ENCODE measurements at regions not wholly inside any gene's neighbourhood (a gene's known extent, or its start where the extent isn't known, plus 50 kb on each side); places are given as distances from the start of the nearest gene placed in this dataset.

GRCh38 chr6:82076916-82077315, 170.6 kb downstream of the IBTK start:
- no peak for DNase-seq
- no peak overlapping the region for H3K4me3 ChIP-seq (ENCODE audit: low read length)
- ATAC-seq: no peak
- intact Hi-C loops (cut with micrococcal nuclease): no loop called here
- no peaks in the 10 kb centered on the region for H3K9me3 ChIP-seq (ENCODE audit: control insufficient read depth, insufficient read depth, low read length)
- no peak for TF ChIP-seq CTCF (IDR thresholded peaks at IDR 0.05)
- Mint-ChIP-seq H3K4me1 (no peaks in the 10 kb centered on the region), H3K36me3 (no peaks in the 10 kb centered on the region), H3K27me3 (ENCODE audit: low read depth in 2 of 2) (no peaks in the 10 kb centered on the region), H3K4me3 (no peak overlapping the region), H3K27ac (no peak overlapping the region), H3K9me3 (peaks cover 0 to 2% of the 10 kb centered on the region in 2 donors)
- H3K27me3 ChIP-seq (ENCODE audit: control insufficient read depth, insufficient read depth, low read length): no peaks in the 10 kb centered on the region
- H3K4me1 ChIP-seq (ENCODE audit: control insufficient read depth, insufficient read depth, low read length): no peaks in the 10 kb centered on the region
- no peak overlapping the region for H3K27ac ChIP-seq (ENCODE audit: low read length)
- H3K36me3 ChIP-seq (ENCODE audit: control insufficient read depth, insufficient read depth, low read length): no peaks in the 10 kb centered on the region
- WGBS (ENCODE audit: insufficient coverage): no CpG with 5 or more reads among the region's 1 CpG

- Mint-ChIP-seq H3K27ac (no peak overlapping the region), H3K4me3 (no peak overlapping the region), H3K36me3 (no peaks in the 10 kb centered on the region), H3K27me3 (ENCODE audit: low read depth in 2 of 2) (no peaks in the 10 kb centered on the region), H3K4me1 (no peaks in the 10 kb centered on the region), H3K9me3 (peaks cover 0 to under 1% of the 10 kb centered on the region in 2 donors)
- no peaks in the 10 kb centered on the region for H3K9me3 ChIP-seq (ENCODE audit: control insufficient read depth, insufficient read depth, low read length)
- H3K27me3 ChIP-seq (ENCODE audit: control insufficient read depth, insufficient read depth, low read length): no peaks in the 10 kb centered on the region
- no peak overlapping the region for H3K4me3 ChIP-seq (ENCODE audit: low read length)
- H3K27ac ChIP-seq (ENCODE audit: low read length): no peak overlapping the region
- TF ChIP-seq CTCF (IDR thresholded peaks at IDR 0.05): no peak
- DNase-seq (no peak), ATAC-seq (no peak)
- intact Hi-C loops (cut with micrococcal nuclease): no loop called here
- H3K4me1 ChIP-seq (ENCODE audit: control insufficient read depth, insufficient read depth, low read length): no peaks in the 10 kb centered on the region
- 80% methylated on average over 2 of the region's 2 CpGs for WGBS (ENCODE audit: insufficient coverage)
- no peaks in the 10 kb centered on the region for H3K36me3 ChIP-seq (ENCODE audit: control insufficient read depth, insufficient read depth, low read length)
Observed at GRCh38 chr6:82074556-82074955, 173.0 kb downstream of the IBTK start.

- no peaks in the 10 kb centered on the region for H3K27me3 Mint-ChIP-seq (ENCODE audit: low read depth in 2 of 2)
- DNase-seq: no peak
- intact Hi-C loops (cut with micrococcal nuclease): no loop called here
- H3K27ac Mint-ChIP-seq: no peak overlapping the region
- Histone ChIP-seq H3K4me3 (ENCODE audit: low read length) (no peak overlapping the region), H3K27ac (ENCODE audit: low read length) (no peak overlapping the region), H3K9me3 (ENCODE audit: control insufficient read depth, insufficient read depth, low read length) (no peaks in the 10 kb centered on the region), H3K27me3 (ENCODE audit: control insufficient read depth, insufficient read depth, low read length) (no peaks in the 10 kb centered on the region), H3K4me1 (ENCODE audit: control insufficient read depth, insufficient read depth, low read length) (no peaks in the 10 kb centered on the region), H3K36me3 (ENCODE audit: control insufficient read depth, insufficient read depth, low read length) (no peaks in the 10 kb centered on the region)
- TF ChIP-seq CTCF (IDR thresholded peaks at IDR 0.05): no peak
- no peak overlapping the region for H3K4me3 Mint-ChIP-seq
- H3K9me3 Mint-ChIP-seq: no peaks in the 10 kb centered on the region
- no peaks in the 10 kb centered on the region for H3K4me1 Mint-ChIP-seq
- H3K36me3 Mint-ChIP-seq: no peaks in the 10 kb centered on the region
- no peak for ATAC-seq
- 77% methylated on average over 5 of the region's 5 CpGs for WGBS (ENCODE audit: insufficient coverage)
Observed at GRCh38 chr6:82073484-82073883, 174.1 kb downstream of the IBTK start.

- ATAC-seq (no peak), DNase-seq (no peak)
- H3K27me3 Mint-ChIP-seq (ENCODE audit: low read depth in 2 of 2): no peaks in the 10 kb centered on the region
- no peak overlapping the region for H3K4me3 Mint-ChIP-seq
- H3K36me3 ChIP-seq (ENCODE audit: control insufficient read depth, insufficient read depth, low read length): no peaks in the 10 kb centered on the region
- no peak overlapping the region for H3K27ac Mint-ChIP-seq
- 79% methylated on average over 2 of the region's 4 CpGs for WGBS (ENCODE audit: insufficient coverage)
- H3K4me3 ChIP-seq (ENCODE audit: low read length): no peak overlapping the region
- no peaks in the 10 kb centered on the region for H3K27me3 ChIP-seq (ENCODE audit: control insufficient read depth, insufficient read depth, low read length)
- no peak for TF ChIP-seq CTCF (IDR thresholded peaks at IDR 0.05)
- H3K36me3 Mint-ChIP-seq: no peaks in the 10 kb centered on the region
- H3K9me3 Mint-ChIP-seq: no peaks in the 10 kb centered on the region
- no peaks in the 10 kb centered on the region for H3K4me1 Mint-ChIP-seq
- intact Hi-C loops (cut with micrococcal nuclease): no loop called here
- no peaks in the 10 kb centered on the region for H3K9me3 ChIP-seq (ENCODE audit: control insufficient read depth, insufficient read depth, low read length)
- H3K27ac ChIP-seq (ENCODE audit: low read length): no peak overlapping the region
- H3K4me1 ChIP-seq (ENCODE audit: control insufficient read depth, insufficient read depth, low read length): no peaks in the 10 kb centered on the region
Observed at GRCh38 chr6:82072751-82073150, 174.8 kb downstream of the IBTK start.
